ENCODE measurements at regions not wholly inside any gene's neighbourhood (a gene's known extent, or its start where the extent isn't known, plus 50 kb on each side); places are given as distances from the start of the nearest gene placed in this dataset.

- no peak for DNase-seq
Measured at GRCh38 chr10:71048971-71049615, 160.7 kb upstream of the PCBD1 start.

GRCh38 chr10:71049994-71050393, 161.6 kb upstream of the PCBD1 start:
- no peak for DNase-seq

- DNase-seq = no peak
Measured at GRCh38 chr10:71052076-71052660, 160.2 kb upstream of the UNC5B start.

- DNase-seq = no peak
Measured at GRCh38 chr10:71052708-71053107, 159.7 kb upstream of the UNC5B start.

- no peak for DNase-seq
Measured at GRCh38 chr10:71053169-71053895, 159.0 kb upstream of the UNC5B start.

GRCh38 chr10:71058308-71058707, 154.1 kb upstream of the UNC5B start:
- no peak for DNase-seq

- no peak for DNase-seq
Measured at GRCh38 chr10:71059054-71059818, 153.1 kb upstream of the UNC5B start.

GRCh38 chr10:71059943-71060342, 152.4 kb upstream of the UNC5B start:
- DNase-seq = no peak

- DNase-seq = no peak
Measured at GRCh38 chr10:71060476-71061426, 151.6 kb upstream of the UNC5B start.

- no peak for DNase-seq
Measured at GRCh38 chr10:71061472-71061871, 150.9 kb upstream of the UNC5B start.

GRCh38 chr10:71062156-71062555, 150.2 kb upstream of the UNC5B start:
- DNase-seq = no peak

GRCh38 chr10:71063401-71063800, 149.0 kb upstream of the UNC5B start:
- DNase-seq = no peak

- no peak for DNase-seq
Measured at GRCh38 chr10:71064413-71065118, 147.8 kb upstream of the UNC5B start.

- no peak for DNase-seq
Measured at GRCh38 chr10:71065659-71066058, 146.7 kb upstream of the UNC5B start.

GRCh38 chr10:71066600-71066999, 145.8 kb upstream of the UNC5B start:
- DNase-seq = no peak

GRCh38 chr10:71067098-71067740, 145.2 kb upstream of the UNC5B start:
- no peak for DNase-seq

- no peak for DNase-seq
Measured at GRCh38 chr10:71068861-71069271, 143.5 kb upstream of the UNC5B start.

- no peak for DNase-seq
Measured at GRCh38 chr10:71069909-71070666, 142.3 kb upstream of the UNC5B start.

- no peak for DNase-seq
Measured at GRCh38 chr10:71070741-71071140, 141.6 kb upstream of the UNC5B start.

- no peak for DNase-seq
Measured at GRCh38 chr10:71072131-71072822, 140.1 kb upstream of the UNC5B start.

Measured in activated CD4-positive, alpha-beta T cell treated with anti-CD3 and anti-CD28 coated beads, Interleukin-2, amount 50 U/mL, for 16 hours (primary cell).